Nephron progenitor cell (in vitro differentiated cells): ENCODE measurements at regions not wholly inside any gene's neighbourhood (a gene's known extent, or its start where the extent isn't known, plus 50 kb on each side); places are given as distances from the start of the nearest gene placed in this dataset.

Experiments used
- DNase-seq: peaks from one replicate; pipeline ENCODE4 v3.0.0; 2021
- H3K27ac Mint-ChIP-seq: 2 replicates; pipeline ENCODE4 v1.8.0; 2021; ENCODE audit warnings: mild to moderate bottlenecking, moderate library complexity, mixed read lengths
- H3K27me3 Mint-ChIP-seq: 2 replicates; pipeline ENCODE4 v1.8.0; 2021; ENCODE audit warnings: mild to moderate bottlenecking, low read depth, mixed read lengths; ENCODE audit not compliant: poor library complexity
- H3K36me3 Mint-ChIP-seq: 2 replicates; pipeline ENCODE4 v1.8.0; 2021; ENCODE audit warnings: low read depth, mixed read lengths
- H3K4me1 Mint-ChIP-seq: 2 replicates; pipeline ENCODE4 v1.8.0; 2021; ENCODE audit warnings: mixed read lengths
- H3K4me3 Mint-ChIP-seq: 2 replicates; pipeline ENCODE4 v1.8.0; 2021; ENCODE audit warnings: mild to moderate bottlenecking, moderate library complexity, mixed read lengths
- H3K9me3 Mint-ChIP-seq: 2 replicates; pipeline ENCODE4 v1.8.0; 2021; ENCODE audit warnings: mild to moderate bottlenecking, moderate library complexity, mixed read lengths
- CTCF ChIP-seq: fragments of 200-600 bp; sonication (generic); IDR thresholded peaks from 2 replicates; pipeline ENCODE4 v1.5.0; 2021; ENCODE audit warnings: antibody characterized with exemption

GRCh38 chr1:79588719-79589118, 582.2 kb upstream of the ADGRL4 start:
- Mint-ChIP-seq H3K36me3 (no peaks in the 10 kb centered on the region), H3K4me3 (no peak overlapping the region), H3K27me3 (no peaks in the 10 kb centered on the region), H3K4me1 (no peaks in the 10 kb centered on the region), H3K9me3 (peaks cover 10% of the 10 kb centered on the region), H3K27ac (no peak overlapping the region)
- no peak for DNase-seq
- TF ChIP-seq CTCF: no peak

GRCh38 chr1:79587229-79587628, 580.7 kb upstream of the ADGRL4 start:
- TF ChIP-seq CTCF: no peak
- no peak for DNase-seq
- Mint-ChIP-seq H3K9me3 (peaks cover 21% of the 10 kb centered on the region), H3K36me3 (peaks cover 5% of the 10 kb centered on the region), H3K27ac (no peak overlapping the region), H3K4me3 (no peak overlapping the region), H3K4me1 (no peaks in the 10 kb centered on the region), H3K27me3 (no peaks in the 10 kb centered on the region)

- peaks cover 5% of the 10 kb centered on the region for H3K36me3 Mint-ChIP-seq
- no peak for TF ChIP-seq CTCF
- H3K4me1 Mint-ChIP-seq: no peaks in the 10 kb centered on the region
- H3K27ac Mint-ChIP-seq: no peak overlapping the region
- H3K4me3 Mint-ChIP-seq: no peak overlapping the region
- DNase-seq: no peak
- H3K9me3 Mint-ChIP-seq: peaks cover 21% of the 10 kb centered on the region
- no peaks in the 10 kb centered on the region for H3K27me3 Mint-ChIP-seq
Observed at GRCh38 chr1:79585801-79586200, 579.3 kb upstream of the ADGRL4 start.

- H3K4me3 Mint-ChIP-seq: no peak overlapping the region
- no peak for DNase-seq
- TF ChIP-seq CTCF: no peak
- no peak overlapping the region for H3K27ac Mint-ChIP-seq
- no peaks in the 10 kb centered on the region for H3K27me3 Mint-ChIP-seq
- no peaks in the 10 kb centered on the region for H3K4me1 Mint-ChIP-seq
- no peaks in the 10 kb centered on the region for H3K36me3 Mint-ChIP-seq
- no peaks in the 10 kb centered on the region for H3K9me3 Mint-ChIP-seq
Observed at GRCh38 chr1:79575424-79575823, 568.9 kb upstream of the ADGRL4 start.

GRCh38 chr1:79568411-79568810, 561.9 kb upstream of the ADGRL4 start:
- H3K27ac Mint-ChIP-seq: no peak overlapping the region
- H3K27me3 Mint-ChIP-seq: no peaks in the 10 kb centered on the region
- H3K4me1 Mint-ChIP-seq: no peaks in the 10 kb centered on the region
- no peaks in the 10 kb centered on the region for H3K9me3 Mint-ChIP-seq
- H3K36me3 Mint-ChIP-seq: no peaks in the 10 kb centered on the region
- DNase-seq: no peak
- TF ChIP-seq CTCF: no peak
- H3K4me3 Mint-ChIP-seq: no peak overlapping the region

- no peaks in the 10 kb centered on the region for H3K4me1 Mint-ChIP-seq
- H3K4me3 Mint-ChIP-seq: no peak overlapping the region
- no peaks in the 10 kb centered on the region for H3K36me3 Mint-ChIP-seq
- H3K9me3 Mint-ChIP-seq: peaks cover 13% of the 10 kb centered on the region
- H3K27ac Mint-ChIP-seq: no peak overlapping the region
- no peak for DNase-seq
- TF ChIP-seq CTCF: no peak
- no peaks in the 10 kb centered on the region for H3K27me3 Mint-ChIP-seq
Observed at GRCh38 chr1:79561521-79561978, 555.0 kb upstream of the ADGRL4 start.
